Activated naive CD4-positive, alpha-beta T cell treated with Interleukin-2 at 50 U/mL for 16 hours (primary cell): ENCODE measurements at regions not wholly inside any gene's neighbourhood (a gene's known extent, or its start where the extent isn't known, plus 50 kb on each side); places are given as distances from the start of the nearest gene placed in this dataset.
"Not testable (repeated sequence)": the region's sequence is repeated elsewhere in the genome, so short reads cannot be mapped to it uniquely, and the experiment has no call there.

Source experiments
- DNase-seq: peaks from one replicate; pipeline ENCODE4 v3.0.0-alpha.2; 2020

GRCh38 chr1:221981461-221981860 is 239.6 kb upstream of the DUSP10 start:
- DNase-seq: no peak

DNA sequence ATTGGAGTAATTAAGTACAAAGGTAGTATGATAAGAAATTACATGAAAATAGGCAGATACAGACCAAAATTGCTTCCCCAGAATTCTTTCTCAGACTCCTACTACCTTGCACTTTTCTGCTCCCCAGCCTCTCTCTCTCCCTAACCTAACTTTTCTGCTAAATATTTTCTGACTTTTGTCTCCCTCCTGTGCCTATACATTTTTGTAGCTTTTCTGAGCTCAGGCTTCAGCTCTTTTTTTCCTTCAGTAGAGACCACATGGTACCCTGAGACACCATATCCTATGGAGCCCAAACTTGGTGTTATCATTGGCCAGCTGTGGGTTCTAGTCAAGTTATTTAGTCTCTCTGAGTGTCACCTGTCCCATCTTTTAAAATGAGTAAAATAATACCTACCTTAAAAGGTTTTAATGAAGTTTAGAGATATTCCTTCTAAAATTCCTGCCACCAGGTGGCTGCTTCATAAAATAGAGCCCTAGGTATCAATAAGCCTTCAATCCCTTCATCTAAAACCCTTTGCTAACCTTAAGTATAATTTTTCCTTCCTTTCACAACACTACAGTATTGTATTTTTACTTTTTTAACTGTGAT is 237.6 kb upstream of the DUSP10 start:
- no peak for DNase-seq

- not testable (repeated sequence) for DNase-seq
Observed at GRCh38 chr1:221978631-221979334, 236.9 kb upstream of the DUSP10 start.

DNA sequence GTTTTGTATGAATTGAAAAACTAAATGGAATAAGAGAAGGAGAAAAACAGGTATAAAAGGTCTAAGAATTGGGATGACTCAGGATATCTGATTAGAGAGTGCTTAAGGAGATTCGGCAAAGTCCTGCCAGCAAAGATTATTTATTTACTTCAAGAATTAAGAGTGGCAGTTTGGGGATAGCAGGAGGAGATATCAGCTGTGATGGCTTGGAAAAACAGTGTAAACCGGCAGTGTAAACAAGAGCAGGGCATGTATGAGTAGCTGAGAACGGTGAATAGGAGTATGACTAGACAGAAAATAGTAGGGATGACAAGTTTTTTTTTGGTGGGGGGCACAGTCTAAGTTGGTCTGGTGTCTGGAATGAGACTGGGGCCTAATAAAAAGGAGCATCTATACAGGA is 231.9 kb upstream of the DUSP10 start:
- not testable (repeated sequence) for DNase-seq

DNA sequence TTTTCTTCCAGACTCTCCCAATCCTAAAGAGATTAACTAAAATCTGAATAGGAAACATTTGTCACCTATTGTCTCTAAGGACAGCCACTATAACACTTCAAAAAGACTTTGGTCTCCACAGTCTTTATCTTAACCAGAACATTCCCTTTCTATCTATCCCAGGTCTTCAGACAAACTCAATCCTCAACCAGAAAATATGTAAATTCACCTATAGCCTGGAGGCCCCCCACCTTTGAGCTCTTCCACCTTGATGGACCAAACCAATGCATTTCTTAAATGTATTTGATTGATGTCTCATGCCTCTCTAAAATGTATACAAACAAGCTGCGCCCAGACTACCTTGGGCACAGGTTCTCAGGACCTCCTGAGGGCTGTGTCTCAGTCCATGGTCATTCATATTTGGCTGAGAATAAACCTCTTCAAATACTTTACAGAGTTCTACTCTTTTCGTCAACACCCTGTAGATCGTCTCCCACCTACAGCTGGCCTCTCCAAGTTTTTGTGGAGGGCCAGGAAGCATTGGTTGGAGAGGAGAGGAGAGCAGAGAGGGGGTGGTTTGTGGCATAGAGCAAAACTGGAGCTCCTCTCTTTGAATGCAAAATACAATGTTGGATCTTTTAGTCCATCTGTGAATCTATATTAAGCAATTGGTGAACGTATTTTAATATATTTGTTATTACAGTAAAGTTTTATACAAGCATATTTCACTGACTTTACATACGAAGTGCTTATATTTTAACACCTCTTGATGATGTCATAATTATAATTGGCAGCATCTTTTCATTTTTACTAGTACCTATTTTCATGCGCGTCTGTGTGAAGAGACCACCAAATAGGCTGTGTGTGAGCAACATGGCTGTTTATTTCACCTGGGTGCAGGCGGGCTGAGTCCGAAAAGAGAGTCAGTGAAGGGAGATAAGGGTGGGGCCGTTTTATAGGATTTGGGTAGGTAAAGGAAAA is 230.7 kb upstream of the DUSP10 start:
- no peak for DNase-seq

- not testable (repeated sequence) for DNase-seq
Observed at GRCh38 chr1:221971035-221971434, 229.1 kb upstream of the DUSP10 start.

GRCh38 chr1:221969298-221969858 is 227.5 kb upstream of the DUSP10 start:
- DNase-seq: not testable (repeated sequence)

GRCh38 chr1:221967538-221967937 is 225.6 kb upstream of the DUSP10 start:
- not testable (repeated sequence) for DNase-seq

DNA sequence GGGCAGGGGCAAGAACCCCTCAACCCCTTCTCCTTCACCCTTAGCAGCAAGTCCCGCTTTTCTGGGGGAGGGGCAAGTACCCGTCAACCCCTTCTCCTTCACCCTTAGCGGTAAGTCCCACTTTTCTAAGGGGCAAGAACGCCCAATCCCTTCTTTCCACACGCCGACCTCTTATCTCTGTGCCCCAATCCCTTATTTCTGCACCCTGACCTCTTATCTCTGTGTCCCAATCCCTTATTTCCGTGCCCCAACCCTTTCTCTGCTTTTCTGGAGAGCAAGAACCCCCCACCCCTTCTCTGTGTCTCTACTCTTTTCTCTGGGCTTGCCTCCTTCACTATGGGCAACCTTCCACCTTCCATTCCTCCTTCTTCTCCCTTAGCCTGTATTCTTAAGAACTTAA is 225.0 kb upstream of the DUSP10 start:
- DNase-seq: not testable (repeated sequence)

GRCh38 chr1:221965891-221966290 is 224.0 kb upstream of the DUSP10 start:
- DNase-seq: not testable (repeated sequence)

DNA sequence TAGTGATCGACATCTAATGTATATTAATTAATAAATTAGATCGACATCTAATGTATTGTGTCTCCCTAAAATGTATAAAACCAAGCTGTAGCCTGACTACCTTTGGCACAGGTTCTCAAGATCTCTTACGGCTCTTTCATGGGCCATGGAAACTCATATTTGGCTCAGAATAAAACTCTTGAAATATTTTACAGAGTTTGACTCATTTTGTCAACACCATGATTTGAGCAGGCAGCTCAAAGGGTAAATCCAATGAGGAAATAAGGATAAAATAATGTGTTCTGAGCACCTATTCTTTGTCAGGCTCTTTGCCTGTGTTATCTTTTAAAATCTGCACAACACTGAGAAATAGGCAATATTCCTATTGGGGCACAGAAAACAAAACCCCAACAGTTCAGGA is 223.4 kb upstream of the DUSP10 start:
- no peak for DNase-seq

DNA sequence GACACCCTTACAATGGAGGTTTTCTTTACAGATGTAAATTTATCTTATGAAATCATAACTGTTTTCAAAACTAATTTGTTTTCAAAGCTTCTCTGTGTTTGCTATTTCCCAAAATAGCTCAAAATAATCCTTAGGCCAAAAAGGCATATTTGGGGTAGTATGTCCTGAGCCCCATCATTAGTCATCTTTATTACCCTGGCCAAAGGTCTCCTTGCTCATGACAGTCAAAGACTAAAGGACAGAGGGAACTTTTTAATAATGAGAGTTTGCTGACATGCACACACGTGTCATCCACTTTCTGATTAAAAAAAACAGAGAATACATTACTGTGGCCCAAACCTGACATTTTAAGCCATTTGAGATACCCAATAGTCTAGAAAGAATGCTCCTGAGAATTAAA is 221.9 kb upstream of the DUSP10 start:
- no peak for DNase-seq

- no peak for DNase-seq
Observed at GRCh38 chr1:221962385-221962784, 220.5 kb upstream of the DUSP10 start.

DNA sequence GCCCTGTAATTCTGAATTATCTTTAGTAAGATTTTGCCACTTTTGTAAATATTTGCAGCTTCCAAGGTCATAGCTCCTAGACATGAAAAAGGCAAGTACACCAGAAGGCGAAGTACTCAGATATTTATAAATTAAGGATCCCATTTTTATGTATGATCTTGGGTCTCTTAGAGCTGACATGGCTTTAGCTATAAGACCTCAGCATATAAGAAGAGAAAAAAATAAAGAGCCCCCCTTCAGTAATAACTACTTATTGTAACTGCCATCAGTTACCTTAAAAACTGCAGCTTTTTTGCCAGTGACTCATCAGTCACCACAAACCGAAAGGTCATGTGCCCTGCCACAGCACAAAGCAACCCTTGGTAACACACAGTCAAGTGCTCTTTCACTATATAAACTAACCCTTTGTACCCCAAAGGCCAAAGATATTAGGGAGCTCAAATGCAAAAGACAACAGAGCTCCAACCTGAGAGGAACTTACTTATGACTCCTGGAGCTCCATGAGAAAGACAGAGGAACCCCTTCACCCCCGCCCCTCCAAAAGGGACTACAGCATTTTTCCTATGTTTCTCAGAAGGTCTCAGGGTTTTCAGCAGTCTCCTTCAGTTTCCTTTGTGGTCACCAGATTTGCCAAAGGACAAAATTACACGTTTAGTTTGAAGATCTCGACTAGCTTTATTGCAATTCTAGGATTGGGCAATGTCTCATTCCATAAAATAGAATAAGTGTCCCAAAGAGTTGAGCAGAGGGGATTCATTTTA is 219.8 kb upstream of the DUSP10 start:
- DNase-seq: peak; percentile 34

GRCh38 chr1:221958161-221958562 is 216.3 kb upstream of the DUSP10 start:
- not testable (repeated sequence) for DNase-seq

DNA sequence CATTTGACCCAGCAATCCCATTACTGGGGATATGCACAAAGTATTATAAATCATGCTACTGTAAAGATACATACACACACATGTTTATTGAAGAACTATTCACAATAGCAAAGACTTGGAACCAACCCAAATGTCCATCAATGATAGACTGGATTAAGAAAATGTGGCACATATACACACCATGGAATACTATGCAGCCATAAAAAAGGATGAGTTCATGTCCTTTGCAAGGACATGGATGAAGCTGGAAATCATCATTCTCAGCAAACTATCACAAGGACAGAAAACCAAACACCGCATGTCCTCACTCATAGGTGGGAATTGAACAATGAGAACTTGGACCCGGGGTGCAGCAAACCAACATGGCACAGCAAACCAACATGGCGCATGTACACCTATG is 215.5 kb upstream of the DUSP10 start:
- not testable (repeated sequence) for DNase-seq

DNA sequence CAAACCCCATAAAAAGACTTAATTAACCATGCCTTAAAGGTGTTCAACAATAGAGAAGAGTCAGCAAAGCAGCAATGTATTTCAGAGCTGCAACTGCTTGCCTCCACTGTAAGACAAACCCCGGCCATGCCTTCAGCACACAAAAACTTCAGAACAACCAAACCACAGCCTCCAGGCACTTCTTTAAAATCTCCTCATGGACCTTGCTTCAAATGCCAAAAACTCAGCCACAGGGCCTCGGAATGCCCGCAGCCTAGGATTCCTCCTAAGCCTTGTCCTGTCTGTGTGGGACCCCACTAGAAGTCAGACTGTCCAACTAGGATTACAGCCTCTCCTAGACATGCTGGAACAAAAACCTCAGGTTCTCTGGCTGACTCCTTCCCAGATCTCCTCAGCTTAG is 208.1 kb upstream of the DUSP10 start:
- DNase-seq: no peak

DNA sequence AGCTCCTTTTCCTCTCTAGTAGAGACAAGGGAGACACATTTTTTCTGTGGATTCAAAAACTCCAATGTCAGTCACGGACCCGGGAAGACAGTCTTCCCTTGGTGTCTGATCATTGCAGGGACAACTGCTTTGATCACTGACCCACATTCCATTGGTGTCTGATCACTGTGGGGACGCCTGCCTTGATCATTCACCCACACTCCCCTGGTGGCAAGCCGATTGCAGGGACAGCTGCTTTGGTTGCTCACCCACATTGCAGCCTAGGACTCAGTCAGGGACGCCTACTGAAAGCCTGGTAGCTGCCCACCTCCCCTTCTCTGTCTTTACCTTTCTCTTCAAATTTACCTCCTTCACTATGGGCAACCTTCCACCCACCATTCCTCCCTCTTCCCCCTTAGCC is 206.6 kb upstream of the DUSP10 start:
- DNase-seq: no peak

DNA sequence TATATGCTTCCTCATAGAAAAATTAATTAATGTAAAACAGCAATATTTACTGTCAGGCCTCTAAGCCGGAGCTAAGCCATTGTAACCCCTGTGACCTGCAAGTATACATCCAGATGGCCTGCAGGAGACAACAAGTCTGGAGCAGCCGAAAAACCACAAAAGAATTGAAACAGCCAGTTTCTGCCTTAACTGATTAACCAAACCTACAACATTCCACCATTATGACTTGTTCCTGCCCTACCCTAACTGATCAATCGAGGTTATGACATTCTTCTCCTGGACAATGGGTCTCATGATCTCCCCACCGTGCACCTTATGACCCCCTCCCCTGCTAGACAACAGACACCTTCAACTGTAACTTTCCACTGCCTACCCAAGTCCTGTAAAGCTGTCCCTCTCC is 205.8 kb upstream of the DUSP10 start:
- no peak for DNase-seq

DNA sequence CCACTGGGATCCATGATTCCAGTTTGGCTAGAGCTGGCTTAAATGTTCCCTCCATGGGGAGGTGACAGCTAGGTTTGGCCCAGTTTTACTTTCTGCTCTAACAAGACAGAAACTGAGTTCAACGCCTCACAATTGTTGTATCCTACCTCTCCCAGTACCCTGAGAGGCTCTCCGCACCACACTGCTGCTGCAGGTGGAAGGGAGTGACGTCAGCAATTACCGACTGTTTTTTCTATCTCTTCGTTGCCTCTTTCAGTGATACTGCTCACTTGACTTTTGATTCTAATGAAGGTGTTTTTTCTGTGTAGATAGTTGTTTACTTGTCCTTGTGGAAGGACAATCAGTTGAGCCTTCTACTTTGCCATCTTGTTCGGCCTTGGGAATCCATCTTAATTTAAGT is 204.9 kb upstream of the DUSP10 start:
- no peak for DNase-seq

DNA sequence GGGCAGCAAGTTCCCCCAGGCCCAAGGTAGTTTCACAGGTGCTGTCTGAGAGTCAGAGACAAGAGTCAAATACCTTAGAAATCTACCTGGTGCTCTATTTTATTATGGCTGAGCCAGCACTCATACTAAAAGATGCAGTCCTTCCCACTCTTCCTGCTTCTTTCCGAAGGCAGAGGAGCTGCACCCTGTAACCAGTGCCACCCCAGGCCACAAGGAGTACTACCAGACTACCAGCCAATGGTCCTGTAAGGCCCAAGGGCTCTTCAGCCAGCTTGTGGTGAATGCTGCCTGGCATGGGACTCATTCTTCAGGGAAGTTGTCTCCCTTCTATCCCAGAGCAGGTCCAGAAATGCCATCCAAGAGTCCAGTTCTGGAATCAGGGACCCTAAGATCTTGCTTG is 203.8 kb upstream of the DUSP10 start:
- no peak for DNase-seq

DNA sequence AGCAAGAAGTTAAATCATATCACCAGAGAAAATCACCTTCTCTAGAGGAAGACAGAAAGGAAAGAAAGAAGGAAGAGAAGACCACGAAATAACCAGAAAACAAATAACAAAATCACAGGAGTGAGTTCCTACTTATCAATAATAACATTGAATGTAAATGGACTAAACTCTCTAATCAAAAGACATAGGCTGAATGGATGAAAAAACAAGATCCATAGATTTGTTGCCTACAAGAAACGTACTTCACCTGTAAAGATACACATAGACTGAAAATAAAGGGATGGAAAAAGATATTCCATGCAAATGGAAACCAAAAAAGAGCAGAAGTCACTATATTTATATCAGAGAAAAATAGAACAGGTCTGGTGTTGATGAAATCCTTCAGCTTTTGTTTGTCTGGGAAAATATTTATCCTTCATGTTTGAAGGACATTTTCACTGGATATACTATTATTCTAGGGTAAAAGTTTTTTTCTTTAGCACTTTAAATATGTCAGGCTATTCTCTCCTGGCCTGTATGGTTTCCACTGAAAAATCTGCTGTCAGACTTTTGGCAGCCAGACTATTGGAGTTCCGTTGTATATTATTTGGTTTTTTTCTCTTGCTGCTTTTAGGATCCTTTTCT is 202.5 kb upstream of the DUSP10 start:
- no peak for DNase-seq
